ENCODE measurements at regions not wholly inside any gene's neighbourhood (a gene's known extent, or its start where the extent isn't known, plus 50 kb on each side); places are given as distances from the start of the nearest gene placed in this dataset.

- TF ChIP-seq CTCF (IDR thresholded peaks at IDR 0.05) (no peak), POLR2A (IDR thresholded peaks at IDR 0.05) (no peak)
These were observed 398.5 kb upstream of the CNTNAP2 start for GRCh38 chr7:145718129-145718528.
